ENCODE measurements at regions not wholly inside any gene's neighbourhood (a gene's known extent, or its start where the extent isn't known, plus 50 kb on each side); places are given as distances from the start of the nearest gene placed in this dataset.

DNA sequence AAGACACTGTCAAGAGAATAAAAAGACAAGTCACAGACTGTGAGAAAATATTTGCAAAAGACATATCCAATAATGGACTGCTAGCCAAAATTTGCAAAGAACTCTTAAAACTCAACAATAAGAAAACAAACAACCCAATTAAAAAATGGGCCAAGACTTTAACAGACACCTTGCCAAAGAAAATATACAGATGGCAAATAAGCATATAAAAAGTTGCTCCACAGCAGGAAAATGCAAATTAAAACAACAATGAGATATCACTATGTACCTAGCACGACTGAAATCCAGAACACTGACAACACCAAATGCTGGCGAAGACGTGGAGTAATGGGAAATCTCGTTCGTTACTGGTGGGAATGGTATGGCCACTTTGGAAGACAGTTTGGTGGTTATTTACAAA, 228.9 kb downstream of the TTC8 start:
- no peaks in the 10 kb centered on the region for H3K27me3 ChIP-seq (replicated peaks in 1 of 4; ENCODE audit: control extremely low read depth in 1 of 4, control insufficient read depth in 3 of 4, insufficient read depth in 4 of 4, low read length in 3 of 4)
- ChIA-PET CTCF (no interaction called here), POLR2A (no interaction called here)
- peaks cover 0 to 8% (median 0%) of the 10 kb centered on the region in 3 donors for H3K9me3 ChIP-seq (ENCODE audit: control extremely low read depth in 1 of 3, control insufficient read depth in 2 of 3, insufficient read depth in 1 of 3, low read length in 2 of 3)
- no peak for DNase-seq
- no peak overlapping the region for H3K4me2 ChIP-seq (replicated peaks; ENCODE audit: low read depth, low read length, poor library complexity, severe bottlenecking)
- Mint-ChIP-seq H3K27me3 (no peaks in the 10 kb centered on the region), H3K4me1 (no peaks in the 10 kb centered on the region), H3K4me3 (no peak overlapping the region), H3K9me3 (ENCODE audit: insufficient read depth) (peaks cover 6% of the 10 kb centered on the region), H3K27ac (no peak overlapping the region)
- H3K27ac ChIP-seq (ENCODE audit: low read length in 2 of 2) = no peak overlapping the region
- H2AFZ ChIP-seq (ENCODE audit: insufficient read depth, low read depth, low read length, poor library complexity, severe bottlenecking) = no peak overlapping the region
- H3K4me1 ChIP-seq (ENCODE audit: control insufficient read depth in 2 of 2, insufficient read depth in 2 of 2, low read length in 2 of 2) = no peaks in the 10 kb centered on the region
- WGBS (ENCODE audit: insufficient coverage) = no CpG with 5 or more reads among the region's 5 CpGs
- H3K79me2 ChIP-seq (ENCODE audit: control insufficient read depth, insufficient read depth, low read length) = no peaks in the 10 kb centered on the region
- no peak overlapping the region for H3K9ac ChIP-seq (ENCODE audit: low read length)
- intact Hi-C loops (cut with micrococcal nuclease) = no loop called here
- no peaks in the 10 kb centered on the region for H3K36me3 ChIP-seq (replicated peaks in 1 of 2; ENCODE audit: control extremely low read depth in 1 of 2, control insufficient read depth in 1 of 2, extremely low read depth in 1 of 2, insufficient read depth in 2 of 2, low read length in 1 of 2)
- ATAC-seq (ENCODE audit: low read depth) = no peak
- no peak overlapping the region for H3K4me3 ChIP-seq (ENCODE audit: control extremely low read depth in 1 of 5, extremely low read depth in 1 of 5, insufficient read depth in 1 of 5, low read depth in 2 of 5, low read length in 4 of 5)
- no peaks in the 10 kb centered on the region for H4K20me1 ChIP-seq (ENCODE audit: control insufficient read depth, insufficient read depth, low read length, poor library complexity, severe bottlenecking)
- TF ChIP-seq, protein P1, sequence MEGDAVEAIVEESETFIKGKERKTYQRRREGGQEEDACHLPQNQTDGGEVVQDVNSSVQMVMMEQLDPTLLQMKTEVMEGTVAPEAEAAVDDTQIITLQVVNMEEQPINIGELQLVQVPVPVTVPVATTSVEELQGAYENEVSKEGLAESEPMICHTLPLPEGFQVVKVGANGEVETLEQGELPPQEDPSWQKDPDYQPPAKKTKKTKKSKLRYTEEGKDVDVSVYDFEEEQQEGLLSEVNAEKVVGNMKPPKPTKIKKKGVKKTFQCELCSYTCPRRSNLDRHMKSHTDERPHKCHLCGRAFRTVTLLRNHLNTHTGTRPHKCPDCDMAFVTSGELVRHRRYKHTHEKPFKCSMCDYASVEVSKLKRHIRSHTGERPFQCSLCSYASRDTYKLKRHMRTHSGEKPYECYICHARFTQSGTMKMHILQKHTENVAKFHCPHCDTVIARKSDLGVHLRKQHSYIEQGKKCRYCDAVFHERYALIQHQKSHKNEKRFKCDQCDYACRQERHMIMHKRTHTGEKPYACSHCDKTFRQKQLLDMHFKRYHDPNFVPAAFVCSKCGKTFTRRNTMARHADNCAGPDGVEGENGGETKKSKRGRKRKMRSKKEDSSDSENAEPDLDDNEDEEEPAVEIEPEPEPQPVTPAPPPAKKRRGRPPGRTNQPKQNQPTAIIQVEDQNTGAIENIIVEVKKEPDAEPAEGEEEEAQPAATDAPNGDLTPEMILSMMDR (IDR thresholded peaks at IDR 0.05) = no peak
- no peak for TF ChIP-seq EZH2 (IDR thresholded peaks at IDR 0.05; ENCODE audit: borderline replicate concordance, insufficient read depth, low read depth, low read length, poor library complexity, severe bottlenecking)

DNA sequence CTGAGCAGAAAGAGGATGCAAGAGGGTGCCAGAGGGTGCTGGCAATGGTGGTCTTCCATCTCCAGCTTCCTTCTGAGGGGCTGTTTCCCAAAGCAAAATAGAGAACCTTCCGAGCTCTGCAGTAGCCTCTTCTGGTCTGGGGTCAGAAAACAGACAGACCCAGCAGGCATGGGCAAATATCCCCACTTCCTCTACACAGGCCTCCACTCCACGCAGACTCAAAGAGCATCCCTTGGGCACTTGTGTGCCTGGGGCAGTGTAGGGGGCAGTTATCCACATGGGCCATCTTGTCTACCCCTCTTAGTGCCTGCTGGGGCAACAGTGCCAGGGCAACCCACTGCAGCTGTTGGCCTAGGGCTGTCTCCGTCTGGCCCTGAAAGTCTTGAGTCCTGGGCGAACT, 231.9 kb downstream of the TTC8 start:
- Histone ChIP-seq H3K27ac (ENCODE audit: low read length in 2 of 2) (no peak overlapping the region), H2AFZ (ENCODE audit: insufficient read depth, low read depth, low read length, poor library complexity, severe bottlenecking) (no peak overlapping the region), H3K4me2 (replicated peaks; ENCODE audit: low read depth, low read length, poor library complexity, severe bottlenecking) (no peak overlapping the region), H3K27me3 (replicated peaks in 1 of 4; ENCODE audit: control extremely low read depth in 1 of 4, control insufficient read depth in 3 of 4, insufficient read depth in 4 of 4, low read length in 3 of 4) (no peaks in the 10 kb centered on the region), H4K20me1 (ENCODE audit: control insufficient read depth, insufficient read depth, low read length, poor library complexity, severe bottlenecking) (no peaks in the 10 kb centered on the region), H3K4me3 (ENCODE audit: control extremely low read depth in 1 of 5, extremely low read depth in 1 of 5, insufficient read depth in 1 of 5, low read depth in 2 of 5, low read length in 4 of 5) (no peak overlapping the region), H3K79me2 (ENCODE audit: control insufficient read depth, insufficient read depth, low read length) (no peaks in the 10 kb centered on the region), H3K36me3 (replicated peaks in 1 of 2; ENCODE audit: control extremely low read depth in 1 of 2, control insufficient read depth in 1 of 2, extremely low read depth in 1 of 2, insufficient read depth in 2 of 2, low read length in 1 of 2) (no peaks in the 10 kb centered on the region), H3K9me3 (ENCODE audit: control extremely low read depth in 1 of 3, control insufficient read depth in 2 of 3, insufficient read depth in 1 of 3, low read length in 2 of 3) (peaks cover 0 to 8% (median 0%) of the 10 kb centered on the region in 3 donors), H3K4me1 (ENCODE audit: control insufficient read depth in 2 of 2, insufficient read depth in 2 of 2, low read length in 2 of 2) (no peaks in the 10 kb centered on the region), H3K9ac (ENCODE audit: low read length) (no peak overlapping the region)
- H3K4me3 Mint-ChIP-seq = no peak overlapping the region
- H3K27me3 Mint-ChIP-seq = no peaks in the 10 kb centered on the region
- H3K9me3 Mint-ChIP-seq (ENCODE audit: insufficient read depth) = peaks cover 4% of the 10 kb centered on the region
- CTCF ChIA-PET = interaction anchor here (0.7 to 1.0 kb wide), 2 partner anchors 51 to 860 kb away, joined by 3 read pairs; no protein-coding TSS in a partner anchor
- no peak overlapping the region for H3K27ac Mint-ChIP-seq
- POLR2A ChIA-PET = no interaction called here
- TF ChIP-seq, protein P1 (IDR thresholded peaks at IDR 0.05) = no peak
- no peak for TF ChIP-seq EZH2 (IDR thresholded peaks at IDR 0.05; ENCODE audit: borderline replicate concordance, insufficient read depth, low read depth, low read length, poor library complexity, severe bottlenecking)
- no peak for ATAC-seq (ENCODE audit: low read depth)
- 95% methylated on average over 3 of the region's 4 CpGs for WGBS (ENCODE audit: insufficient coverage)
- no peaks in the 10 kb centered on the region for H3K4me1 Mint-ChIP-seq
- intact Hi-C loops (cut with micrococcal nuclease) = no loop called here
- no peak for DNase-seq

Measured in B cell (primary cell).